DND-41 (cell line): ENCODE measurements at regions not wholly inside any gene's neighbourhood (a gene's known extent, or its start where the extent isn't known, plus 50 kb on each side); places are given as distances from the start of the nearest gene placed in this dataset.

Source experiments
- ATAC-seq: fragments of 200-7000 bp; cut with Tn5 transposase; 3 replicates; pipeline ENCODE4 v1.9.1; 2021; ENCODE audit warnings: low read depth; ENCODE audit not compliant: insufficient read depth
- DNase-seq: peaks from one replicate; pipeline ENCODE4 v3.0.0-alpha.2; 2020
- H2AFZ ChIP-seq: 2 replicates; pipeline ENCODE4 v1.6.0; 2012; ENCODE audit warnings: low read depth, low read length
- H3K27ac ChIP-seq: 2 replicates; pipeline ENCODE4 v1.5.1; 2012; ENCODE audit warnings: low read length, inconsistent platforms
- H3K27me3 ChIP-seq: fragments of 200-600 bp; sonication (generic); 2 replicates; pipeline ENCODE4 v1.6.0; 2012; ENCODE audit warnings: low read length, mild to moderate bottlenecking, inconsistent platforms; ENCODE audit not compliant: insufficient read depth, poor library complexity
- H3K36me3 ChIP-seq: 2 replicates; pipeline ENCODE4 v1.5.1; 2012; ENCODE audit warnings: low read length, inconsistent platforms; ENCODE audit not compliant: insufficient read depth
- H3K4me1 ChIP-seq: 2 replicates; pipeline ENCODE4 v1.5.1; 2012; ENCODE audit warnings: mild to moderate bottlenecking, low read length; ENCODE audit not compliant: insufficient read depth
- H3K4me2 ChIP-seq: 2 replicates; pipeline ENCODE4 v1.6.0; 2012; ENCODE audit warnings: mild to moderate bottlenecking, moderate library complexity, low read length, inconsistent platforms; ENCODE audit not compliant: insufficient read depth
- H3K4me3 ChIP-seq, 2 experiments: fragments of 200-600 bp in 1 of 2; shearing (Covaris generic) in 1 of 2; 2 replicates each; pipeline ENCODE4 v1.5.1; 2012 to 2016; ENCODE audit warnings: inconsistent platforms in 2 of 2, low read length in 2 of 2, mild to moderate bottlenecking in 2 of 2, low read depth in 1 of 2, moderate library complexity in 1 of 2
- H3K79me2 ChIP-seq: 2 replicates; pipeline ENCODE4 v1.6.0; 2012; ENCODE audit warnings: low read length, inconsistent platforms; ENCODE audit not compliant: insufficient read depth
- H3K9ac ChIP-seq: 2 replicates; pipeline ENCODE4 v1.6.0; 2012; ENCODE audit warnings: low read depth, mild to moderate bottlenecking, inconsistent platforms, low read length, moderate library complexity
- H3K9me3 ChIP-seq: 2 replicates; pipeline ENCODE4 v1.5.1; 2012; ENCODE audit warnings: low read length, moderate library complexity, mild to moderate bottlenecking, inconsistent platforms; ENCODE audit not compliant: insufficient read depth, severe bottlenecking
- H4K20me1 ChIP-seq: 2 replicates; pipeline ENCODE4 v1.6.0; 2012; ENCODE audit warnings: low read length; ENCODE audit not compliant: insufficient read depth
- CTCF ChIP-seq: IDR thresholded peaks from 2 replicates; pipeline ENCODE4 v1.5.1; 2012; ENCODE audit warnings: borderline replicate concordance, low read length, moderate library complexity, mild to moderate bottlenecking; ENCODE audit not compliant: poor library complexity, severe bottlenecking; ENCODE audit errors: extremely low read depth
- EZH2 ChIP-seq: IDR thresholded peaks from 3 replicates; pipeline ENCODE4 v1.6.1; 2012; ENCODE audit warnings: borderline replicate concordance, low read depth, mild to moderate bottlenecking, moderate library complexity, low read length, inconsistent platforms; ENCODE audit not compliant: severe bottlenecking

- H3K36me3 ChIP-seq = no peaks in the 10 kb centered on the region
- no peak overlapping the region for H3K27ac ChIP-seq
- no peaks in the 10 kb centered on the region for H3K27me3 ChIP-seq
- no peak overlapping the region for H2AFZ ChIP-seq
- H3K4me3 ChIP-seq = no peak overlapping the region
- no peak for DNase-seq
- no peaks in the 10 kb centered on the region for H3K9me3 ChIP-seq
- TF ChIP-seq EZH2 (no peak), CTCF (no peak)
- H4K20me1 ChIP-seq = no peaks in the 10 kb centered on the region
- H3K4me2 ChIP-seq = no peak overlapping the region
- no peaks in the 10 kb centered on the region for H3K79me2 ChIP-seq
- ATAC-seq = no peak
- H3K4me1 ChIP-seq = no peaks in the 10 kb centered on the region
- H3K9ac ChIP-seq = no peak overlapping the region
Observed at GRCh38 chr2:187615902-187616301, 61.7 kb upstream of the TFPI start.

- Histone ChIP-seq H3K27ac (no peak overlapping the region), H3K79me2 (no peaks in the 10 kb centered on the region), H3K4me1 (no peaks in the 10 kb centered on the region), H3K27me3 (no peaks in the 10 kb centered on the region), H3K9ac (no peak overlapping the region), H3K9me3 (no peaks in the 10 kb centered on the region), H3K36me3 (no peaks in the 10 kb centered on the region), H4K20me1 (no peaks in the 10 kb centered on the region), H3K4me3 (no peak overlapping the region), H2AFZ (no peak overlapping the region), H3K4me2 (no peak overlapping the region)
- DNase-seq (no peak), ATAC-seq (no peak)
- no peak for TF ChIP-seq EZH2
- TF ChIP-seq CTCF = no peak
Observed at GRCh38 chr2:187617120-187617519, 62.9 kb upstream of the TFPI start.

GRCh38 chr2:187617905-187618304, 63.7 kb upstream of the TFPI start:
- no peaks in the 10 kb centered on the region for H3K27me3 ChIP-seq
- no peaks in the 10 kb centered on the region for H3K79me2 ChIP-seq
- no peak overlapping the region for H3K27ac ChIP-seq
- H3K9ac ChIP-seq = no peak overlapping the region
- no peak overlapping the region for H3K4me2 ChIP-seq
- H2AFZ ChIP-seq = no peak overlapping the region
- H4K20me1 ChIP-seq = no peaks in the 10 kb centered on the region
- H3K4me1 ChIP-seq = no peaks in the 10 kb centered on the region
- H3K36me3 ChIP-seq = no peaks in the 10 kb centered on the region
- DNase-seq (no peak), ATAC-seq (no peak)
- H3K4me3 ChIP-seq = no peak overlapping the region
- no peak for TF ChIP-seq CTCF
- TF ChIP-seq EZH2 = no peak
- no peaks in the 10 kb centered on the region for H3K9me3 ChIP-seq

GRCh38 chr2:187618813-187619212, 64.6 kb upstream of the TFPI start:
- H3K4me2 ChIP-seq = no peak overlapping the region

More at GRCh38 chr2:187618813-187619212, 64.6 kb upstream of the TFPI start:
- no peaks in the 10 kb centered on the region for H3K27me3 ChIP-seq
- H3K9me3 ChIP-seq = no peaks in the 10 kb centered on the region
- no peaks in the 10 kb centered on the region for H3K79me2 ChIP-seq
- no peaks in the 10 kb centered on the region for H3K36me3 ChIP-seq
- TF ChIP-seq CTCF = no peak
- no peak for TF ChIP-seq EZH2
- no peaks in the 10 kb centered on the region for H4K20me1 ChIP-seq
- H3K4me3 ChIP-seq = no peak overlapping the region
- DNase-seq = no peak
- H2AFZ ChIP-seq = no peak overlapping the region
- no peak overlapping the region for H3K27ac ChIP-seq
- H3K4me1 ChIP-seq = no peaks in the 10 kb centered on the region
- no peak for ATAC-seq
- H3K9ac ChIP-seq = no peak overlapping the region
